Fibroblast of skin of right quadriceps (primary cell): ENCODE measurements at regions not wholly inside any gene's neighbourhood (a gene's known extent, or its start where the extent isn't known, plus 50 kb on each side); places are given as distances from the start of the nearest gene placed in this dataset.
"Not testable (repeated sequence)": the region's sequence is repeated elsewhere in the genome, so short reads cannot be mapped to it uniquely, and the experiment has no call there.

Experiments used
- DNase-seq: peaks from one replicate; pipeline ENCODE4 v3.0.0-alpha.2; 2013

DNA sequence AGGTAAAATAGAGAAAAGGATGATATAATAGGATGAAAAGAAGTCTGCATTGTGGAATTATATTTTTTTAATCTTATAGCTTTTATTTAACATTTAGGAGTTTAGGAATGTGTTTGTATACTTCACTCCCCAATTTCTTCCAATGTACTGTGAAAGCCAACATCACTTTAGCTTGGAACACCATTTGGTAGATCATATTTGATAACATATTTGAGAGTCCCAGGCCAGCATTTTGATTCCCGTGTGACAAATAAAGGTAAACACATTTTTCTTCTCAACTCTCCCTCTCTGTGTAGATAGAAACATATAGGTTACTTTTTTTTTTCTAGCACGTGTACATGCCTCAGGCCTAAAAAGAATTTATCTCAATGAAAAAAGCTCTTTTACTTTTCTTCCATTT is 1551.3 kb downstream of the CDH8 start:
- DNase-seq, result no peak

DNA sequence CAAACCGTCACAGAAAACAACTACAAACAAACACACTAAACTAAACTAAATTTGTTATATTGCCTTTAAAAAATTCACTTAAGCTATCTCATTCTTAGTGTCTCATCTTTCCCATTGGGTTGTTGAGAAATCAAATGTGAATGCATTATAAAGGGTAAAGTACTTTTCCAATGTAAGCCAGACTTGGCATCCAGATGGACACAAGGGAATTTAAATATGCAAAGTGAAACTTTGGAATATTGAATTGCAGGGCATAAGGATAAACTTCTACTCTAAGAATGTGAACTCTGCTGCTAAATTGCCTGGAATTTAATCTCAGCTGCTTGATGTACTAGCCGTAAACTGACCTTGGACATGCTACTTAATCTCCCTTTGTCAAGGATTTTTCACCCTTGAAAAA is 1554.6 kb downstream of the CDH8 start:
- DNase-seq, result peak; percentile 7

DNA sequence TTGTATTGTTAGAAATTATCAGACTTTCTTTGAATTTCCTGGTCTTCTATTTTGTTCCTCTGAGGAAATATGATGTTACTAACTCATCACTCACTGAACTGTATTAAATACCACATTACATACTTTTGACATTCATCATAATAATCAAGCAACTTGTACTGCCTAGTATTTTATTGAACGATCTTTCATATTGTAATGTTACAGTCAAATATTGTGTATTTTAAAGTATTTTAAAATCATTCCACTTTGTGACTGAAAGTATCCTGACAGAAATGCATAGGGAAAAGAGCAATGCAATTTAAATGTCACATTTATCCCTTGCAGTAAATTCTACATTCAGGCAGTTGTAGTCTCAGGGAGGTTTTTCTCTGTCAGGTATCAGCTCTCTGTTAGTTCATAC is 1557.4 kb downstream of the CDH8 start:
- DNase-seq, result no peak

DNA sequence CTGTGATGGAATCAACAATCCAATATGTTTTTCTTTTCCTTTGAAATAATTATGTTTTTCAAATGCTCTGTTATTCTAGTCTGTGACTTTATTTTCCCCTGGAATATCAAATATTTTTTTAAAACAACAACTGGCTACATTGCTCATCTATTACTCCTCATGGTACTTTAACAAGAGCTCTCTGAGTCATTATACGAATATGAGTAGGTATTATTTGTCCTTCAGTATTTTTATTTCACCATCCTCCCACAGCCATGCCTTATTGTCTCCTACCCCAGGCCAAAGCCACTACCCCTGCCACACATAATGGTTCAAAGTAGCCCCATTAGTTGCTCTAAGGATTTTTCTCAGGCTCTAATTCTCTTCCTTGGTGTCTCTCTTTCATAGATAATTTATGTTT is 1572.3 kb downstream of the CDH8 start:
- no peak for DNase-seq

DNA sequence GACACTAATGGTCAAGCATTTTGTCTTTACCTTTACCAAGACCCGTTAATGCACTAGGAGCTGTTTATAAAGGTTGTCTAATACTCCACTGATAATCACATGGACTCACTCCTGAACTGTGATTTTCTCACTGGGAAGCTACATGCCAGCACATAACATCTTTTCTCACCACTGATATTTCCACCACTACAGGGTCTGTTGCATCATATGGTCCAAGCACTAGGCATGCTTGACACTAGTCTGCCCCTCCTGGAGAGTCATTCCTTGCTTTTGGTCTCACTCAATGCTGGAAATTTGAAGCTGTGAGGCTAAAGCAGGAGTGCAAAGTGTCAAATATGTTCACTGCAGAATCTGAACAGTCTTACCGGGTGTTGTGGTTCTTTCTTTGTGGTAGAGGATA is 1576.8 kb downstream of the CDH8 start:
- DNase-seq, result peak; percentile 28

DNA sequence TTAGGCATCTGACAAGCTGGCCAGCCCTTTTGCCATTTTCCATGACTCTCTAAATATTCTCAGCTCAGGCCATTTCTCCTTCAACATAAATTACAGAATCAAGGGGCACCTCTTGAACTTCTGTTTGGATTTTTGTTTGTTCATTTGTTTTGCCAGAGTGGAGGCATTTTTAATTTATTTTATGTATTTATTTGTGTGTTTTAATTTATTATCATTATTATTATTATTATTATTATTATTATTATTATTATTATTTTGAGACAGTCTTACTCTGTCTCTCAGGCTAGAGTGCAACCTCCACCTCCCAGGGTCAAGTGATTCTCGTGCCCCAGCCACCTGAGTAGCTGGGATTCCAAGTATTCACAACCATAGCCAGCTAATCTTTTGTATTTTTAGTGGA is 1578.0 kb downstream of the CDH8 start:
- DNase-seq, result no peak

DNA sequence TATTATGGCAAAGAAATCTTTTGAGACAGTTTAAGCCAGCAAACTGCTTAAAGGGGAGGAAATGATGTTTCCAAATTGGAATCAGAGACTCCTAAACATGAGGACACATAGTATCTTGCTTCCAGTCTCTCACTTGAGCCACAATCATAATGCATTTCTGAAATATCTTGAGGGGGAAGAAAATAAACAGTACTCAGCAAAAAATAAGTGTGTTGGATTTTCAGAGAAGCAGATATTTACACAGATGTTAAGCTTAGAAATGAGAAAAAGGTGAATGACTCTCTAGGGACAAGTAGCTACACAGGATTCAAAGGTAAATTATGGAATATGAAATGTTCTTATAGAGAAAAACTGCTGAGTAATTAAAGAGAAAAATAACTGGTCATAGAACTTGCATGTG is 1583.6 kb downstream of the CDH8 start:
- DNase-seq, result no peak

DNA sequence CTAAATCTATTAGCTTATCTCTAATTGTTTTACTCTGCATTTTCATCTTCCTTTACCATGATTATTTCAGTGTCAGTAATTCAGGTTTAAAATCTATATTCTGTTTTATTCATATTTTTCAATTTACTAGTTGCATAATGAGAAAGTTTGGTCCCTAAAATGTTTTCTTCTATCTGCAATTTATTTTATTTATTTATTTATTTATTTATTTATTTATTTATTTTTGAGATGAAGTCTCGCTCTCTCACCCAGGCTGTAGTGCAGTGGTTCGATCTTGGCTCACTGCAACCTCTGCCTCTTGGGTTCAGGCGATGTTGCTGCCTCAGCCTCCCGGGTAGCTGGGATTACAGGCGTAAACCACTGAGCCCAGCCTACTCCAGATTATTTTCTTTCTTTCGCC is 1597.3 kb downstream of the CDH8 start:
- no peak for DNase-seq

DNA sequence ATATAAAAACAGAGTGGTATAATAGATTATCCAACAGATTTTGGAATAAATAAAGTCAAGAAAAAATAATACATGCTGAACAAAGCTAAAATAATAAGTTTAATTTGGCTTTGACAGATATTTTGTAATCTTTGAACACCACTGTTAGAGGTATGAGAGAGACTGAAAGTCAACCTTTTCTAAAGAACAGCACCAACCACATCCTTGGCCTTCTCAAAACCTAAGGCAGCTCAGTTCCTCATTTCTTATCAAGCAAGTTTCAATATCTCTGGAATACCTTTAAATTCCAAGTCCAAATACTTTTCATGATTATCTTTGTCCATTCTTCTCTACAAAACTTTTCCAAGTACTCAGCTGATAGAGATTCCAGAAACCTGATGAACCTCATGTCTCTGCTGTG is 1603.8 kb downstream of the CDH8 start:
- no peak for DNase-seq

DNA sequence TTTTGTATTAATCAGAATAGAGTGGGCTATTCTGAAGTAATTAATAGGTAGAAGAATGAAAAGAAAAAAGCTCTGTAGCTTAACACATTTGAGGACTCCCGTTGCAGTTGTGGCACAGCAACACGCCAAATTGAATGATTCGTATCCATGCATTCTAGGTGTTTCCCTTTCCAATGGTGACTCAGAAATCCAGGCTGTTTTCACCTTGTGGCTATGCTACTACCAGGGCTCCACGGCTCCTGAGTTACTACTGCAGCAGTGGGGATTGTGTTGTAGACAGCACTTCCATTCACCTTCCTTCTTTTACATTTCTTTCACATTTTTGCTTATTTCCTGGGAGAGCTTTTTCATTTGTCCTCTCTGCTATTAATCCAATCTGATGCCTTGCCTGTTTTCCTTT is 1616.4 kb downstream of the CDH8 start:
- no peak for DNase-seq

DNA sequence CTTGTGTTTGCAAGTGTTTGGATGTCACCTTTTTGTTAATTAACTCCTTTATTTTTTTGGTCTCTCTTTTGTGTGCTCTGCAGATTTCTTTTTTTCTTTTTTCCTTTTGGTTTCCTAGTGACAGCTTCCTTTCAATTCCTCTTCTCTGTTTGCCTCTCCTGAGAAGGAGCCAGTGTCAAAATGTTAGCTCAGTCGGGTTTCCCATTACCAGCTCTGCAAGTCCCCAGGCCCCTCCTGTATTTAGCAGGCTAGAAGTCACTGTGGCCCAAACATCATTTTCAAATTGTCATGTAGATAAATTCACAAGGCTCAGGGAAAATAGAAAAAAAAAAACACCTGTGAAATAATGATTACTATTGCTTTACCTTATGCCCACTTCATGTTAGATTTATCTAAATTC is 1621.6 kb downstream of the CDH8 start:
- no peak for DNase-seq

DNA sequence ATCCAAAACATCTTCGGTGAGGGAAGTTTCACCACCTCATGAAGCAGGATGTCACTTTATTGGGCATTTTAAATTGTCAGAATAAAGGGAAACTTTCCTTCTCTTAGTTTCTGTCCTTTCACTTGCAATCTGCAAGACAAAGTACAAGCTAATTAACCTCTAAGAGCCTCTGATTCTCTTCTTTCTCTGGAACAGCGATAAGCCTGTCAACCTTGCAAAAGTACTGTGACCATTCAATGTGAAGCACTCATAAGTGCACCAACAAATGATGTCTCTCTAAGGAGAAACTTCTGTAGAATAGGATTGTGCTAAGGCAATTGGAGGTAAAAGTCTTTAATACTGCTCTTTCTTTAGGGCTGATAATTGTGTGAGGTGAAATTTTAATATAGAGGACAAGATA is 1622.3 kb downstream of the CDH8 start:
- no peak for DNase-seq

DNA sequence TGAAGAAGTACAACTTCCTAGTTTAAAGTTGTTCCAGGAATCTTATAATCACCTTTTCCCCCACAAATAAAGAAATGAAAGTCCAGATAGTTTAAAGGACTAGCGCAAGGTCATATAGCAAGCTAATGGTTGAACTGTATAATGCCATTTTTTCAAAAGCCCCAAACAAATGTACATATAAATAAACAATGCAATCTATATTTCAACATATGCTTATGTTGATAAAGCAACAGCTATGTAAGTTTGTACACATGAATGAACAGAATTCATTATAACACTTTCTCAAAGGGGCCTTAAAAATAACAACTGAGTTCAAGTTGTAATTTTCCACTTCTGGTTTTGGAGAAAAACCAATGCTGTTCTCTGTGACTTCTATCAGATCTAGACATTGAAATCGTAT is 1628.6 kb downstream of the CDH8 start:
- DNase-seq, result no peak

DNA sequence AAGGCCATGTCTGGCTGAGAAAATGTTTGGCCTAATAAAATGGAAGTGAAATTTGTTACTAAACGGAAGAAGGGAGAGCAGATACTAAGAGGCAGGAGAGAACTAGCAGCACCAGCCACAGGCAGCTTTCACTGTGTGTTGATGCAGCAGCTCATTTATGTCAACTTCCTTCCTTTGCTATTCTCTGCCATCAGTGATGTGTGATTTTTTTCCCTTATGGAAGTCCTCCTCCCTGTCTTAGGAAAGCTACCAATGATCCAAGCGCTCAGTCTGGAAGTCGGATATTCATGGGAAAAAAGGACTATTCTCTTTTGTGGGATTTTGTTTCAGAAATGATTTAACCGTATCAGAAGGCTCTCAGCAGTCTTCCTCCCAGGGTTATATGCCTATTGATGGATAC is 1629.2 kb downstream of the CDH8 start:
- DNase-seq, result no peak

DNA sequence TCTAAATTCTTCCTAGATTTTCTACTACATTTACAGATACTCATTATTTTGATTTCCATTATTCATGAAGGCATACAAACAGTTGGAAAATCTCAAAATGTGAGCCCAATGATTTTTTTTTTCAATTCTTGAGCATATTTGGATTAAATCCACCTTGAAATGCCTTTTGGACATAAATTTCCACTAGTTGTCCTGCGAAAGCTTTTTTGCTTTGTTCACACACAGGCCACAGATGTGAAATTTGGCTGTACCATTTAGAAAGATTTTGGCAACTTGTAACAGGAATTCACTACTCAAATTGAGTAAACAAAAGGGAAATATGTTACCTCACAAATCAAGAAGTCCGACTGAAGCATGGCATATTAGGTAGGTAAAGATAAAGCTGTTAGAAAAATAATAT is 1631.0 kb downstream of the CDH8 start:
- no peak for DNase-seq

DNA sequence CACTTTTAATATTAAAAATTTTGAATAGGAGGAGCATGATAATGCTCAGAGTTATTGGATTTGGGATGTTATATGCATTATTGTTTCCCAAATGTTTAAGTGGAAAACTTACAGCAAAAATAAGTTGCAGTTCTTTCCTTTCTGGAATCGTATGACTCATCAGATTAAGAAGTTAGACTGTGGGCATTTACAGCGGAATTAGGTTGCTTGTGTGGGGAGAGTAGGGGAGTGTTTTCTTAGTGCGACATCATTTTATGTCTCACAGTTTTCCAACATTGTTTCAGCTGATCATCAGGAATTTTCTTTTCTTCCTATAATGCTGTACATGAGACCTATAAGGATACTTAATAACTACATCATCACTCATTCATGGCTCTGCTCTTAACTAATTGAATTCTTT is 1631.8 kb downstream of the CDH8 start:
- DNase-seq, result peak; percentile 15

DNA sequence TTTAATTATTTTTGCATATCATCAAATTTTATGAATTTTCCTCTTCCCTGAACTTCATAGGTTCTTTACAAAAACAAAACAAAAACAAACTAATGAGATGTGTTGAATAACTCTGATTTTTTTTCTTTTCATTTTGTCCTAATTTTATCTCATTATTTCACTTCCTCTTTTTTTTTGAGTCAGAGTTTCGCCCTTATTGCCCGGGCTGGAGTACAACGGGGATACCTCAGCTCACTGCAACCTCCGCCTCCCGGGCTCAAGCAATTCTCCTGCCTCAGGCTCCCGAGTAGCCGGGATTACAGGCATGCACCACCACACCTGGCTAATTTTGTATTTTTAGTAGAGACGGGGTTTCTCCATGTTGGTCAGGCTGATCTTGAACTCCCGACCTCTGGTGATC is 1633.3 kb downstream of the CDH8 start:
- not testable (repeated sequence) for DNase-seq

DNA sequence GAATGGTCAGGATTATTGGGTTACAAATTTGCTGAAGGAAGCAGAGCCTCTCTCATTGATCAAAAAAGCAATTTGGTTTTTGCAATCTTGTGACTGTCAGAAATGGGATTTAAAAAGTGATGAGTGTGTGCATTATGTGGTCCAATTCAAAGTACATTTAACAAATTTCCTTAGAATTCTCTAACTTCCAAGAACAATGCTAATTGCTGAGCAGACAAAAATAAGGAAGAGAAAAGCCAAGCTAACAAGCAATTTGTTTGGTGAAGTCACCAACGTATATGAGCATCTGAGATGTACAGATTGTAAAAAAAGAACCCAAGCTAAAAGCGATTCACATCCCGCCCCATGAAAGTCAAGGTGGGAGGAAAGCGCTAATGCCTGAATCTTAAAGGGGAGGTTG is 1643.9 kb downstream of the CDH8 start:
- no peak for DNase-seq

DNA sequence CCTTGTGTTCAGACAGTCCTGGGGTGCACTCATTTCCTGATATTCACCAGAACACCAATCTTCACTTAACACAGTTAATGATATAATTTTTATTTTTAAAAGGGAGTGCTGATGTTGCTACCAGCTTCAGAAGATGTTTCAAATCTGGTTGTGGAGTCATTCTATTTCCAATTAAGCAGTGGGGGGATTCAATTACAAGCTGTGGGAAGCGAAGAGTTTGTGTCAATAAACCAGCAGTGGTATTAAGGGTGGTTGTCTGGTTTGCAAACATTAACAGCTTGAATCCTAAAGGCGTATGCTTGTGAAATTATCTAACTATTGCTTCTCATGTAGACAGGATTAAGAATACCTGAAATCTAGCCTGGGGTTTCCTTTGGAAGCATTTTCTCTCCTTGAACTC is 1637.5 kb upstream of the GOT2 start:
- no peak for DNase-seq

DNA sequence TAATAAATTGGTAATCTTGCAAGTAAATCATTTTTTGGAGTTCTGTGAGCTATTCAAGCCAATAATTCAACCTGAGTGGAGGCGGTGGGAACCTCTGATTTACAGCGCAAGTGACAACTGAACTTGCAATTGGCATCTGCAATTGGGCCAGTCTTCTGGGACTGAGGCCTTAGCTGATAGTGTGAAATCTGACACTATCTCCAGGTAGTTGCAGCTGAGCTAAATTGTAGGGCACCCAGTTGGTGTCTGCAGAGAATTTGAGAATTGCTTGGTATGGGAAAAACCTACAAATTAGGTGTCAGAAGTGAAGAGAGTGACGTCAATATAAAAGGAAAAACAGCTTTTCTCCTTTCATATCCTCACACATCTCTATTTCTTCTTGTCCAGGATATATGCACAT is 1633.6 kb upstream of the GOT2 start:
- no peak for DNase-seq

DNA sequence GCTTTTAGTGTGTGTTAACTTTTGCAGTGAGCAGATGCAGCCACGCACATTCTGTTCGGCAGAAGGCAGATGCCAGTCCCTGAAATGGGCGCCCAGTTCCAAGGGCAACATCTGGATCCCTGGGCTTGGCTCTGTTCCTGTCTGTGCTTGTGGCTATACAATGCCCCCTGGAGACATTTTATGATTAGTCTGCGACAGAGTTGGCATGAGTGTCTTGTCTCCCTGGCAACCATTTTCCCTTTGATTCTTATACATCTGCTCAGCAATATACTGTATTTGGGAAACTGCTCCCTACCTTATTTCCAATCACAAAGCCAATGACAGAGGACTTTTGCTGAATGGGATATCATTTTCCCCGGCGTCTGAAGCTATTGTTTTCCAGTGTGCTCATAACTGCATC is 1629.5 kb upstream of the GOT2 start:
- no peak for DNase-seq

DNA sequence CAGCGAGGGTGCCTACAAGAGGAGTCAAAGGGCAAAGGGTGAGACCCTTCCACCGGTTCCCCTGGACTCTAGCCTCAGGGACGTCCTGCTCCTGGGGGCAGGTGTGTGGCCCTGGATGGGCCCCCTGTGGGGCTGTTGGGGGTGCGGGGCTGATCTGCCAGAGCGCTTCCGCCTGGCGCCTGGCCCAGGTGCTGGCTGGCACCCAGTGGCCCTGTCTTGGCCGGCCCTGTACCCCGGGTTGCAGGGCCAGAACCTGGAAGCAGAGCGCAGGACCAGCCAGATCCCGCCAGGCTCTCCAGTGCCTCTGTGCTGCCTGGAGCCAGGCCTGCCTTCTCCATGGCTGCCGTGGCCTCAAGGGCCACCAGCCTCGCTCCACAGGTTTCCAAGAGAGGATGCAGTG is 1625.8 kb upstream of the GOT2 start:
- not testable (repeated sequence) for DNase-seq

DNA sequence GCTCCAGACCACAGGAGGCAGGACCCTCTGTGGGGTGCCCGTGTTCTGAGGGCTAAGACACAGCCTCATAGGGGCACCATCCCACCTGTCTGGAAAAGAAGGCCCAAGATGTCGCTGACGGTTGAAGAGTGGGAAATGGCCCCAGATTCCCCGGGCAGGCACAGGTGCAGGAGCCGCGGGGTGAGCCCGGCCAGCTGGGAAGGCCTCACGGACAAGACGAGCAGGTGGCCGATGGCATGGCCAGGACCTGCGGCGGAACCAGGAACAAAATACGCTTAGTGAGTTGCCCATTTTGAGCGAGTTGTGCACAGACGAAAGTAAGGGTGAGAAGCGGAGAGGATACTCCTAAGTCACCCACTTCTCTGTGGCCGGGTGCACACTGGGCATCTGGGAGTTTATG is 1625.3 kb upstream of the GOT2 start:
- DNase-seq, result not testable (repeated sequence)

DNA sequence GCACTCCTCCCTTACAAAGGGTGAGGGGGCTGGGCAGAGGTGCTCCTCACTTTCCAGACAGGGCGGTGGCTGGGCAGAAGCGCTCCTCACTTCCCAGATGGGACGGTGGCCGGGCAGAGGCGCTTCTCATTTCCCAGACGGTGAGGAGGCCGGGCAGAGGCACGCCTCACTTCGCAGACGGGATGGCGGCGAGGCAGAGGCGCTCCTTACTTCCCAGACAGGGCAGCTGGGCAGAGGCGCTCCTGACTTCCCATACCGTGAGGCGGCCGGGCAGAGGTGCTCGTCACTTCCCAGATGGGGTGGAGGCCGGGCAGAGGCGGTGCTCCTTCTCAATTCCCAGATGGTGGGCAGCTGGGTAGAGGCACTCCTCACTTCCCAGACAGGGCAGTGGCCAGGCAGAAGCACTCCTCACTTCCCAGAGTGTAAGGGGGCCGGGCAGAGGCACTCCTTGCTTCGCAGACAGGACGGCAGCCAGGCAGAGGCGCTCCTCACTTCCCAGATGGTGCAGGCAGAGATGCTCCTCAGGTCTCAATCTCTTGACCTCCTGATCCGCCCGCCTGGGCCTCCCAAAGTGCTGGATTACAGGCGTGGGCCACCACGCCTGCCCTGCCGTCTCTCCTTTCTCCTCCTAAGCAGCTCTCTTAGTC is 1623.9 kb upstream of the GOT2 start:
- DNase-seq, result not testable (repeated sequence)

DNA sequence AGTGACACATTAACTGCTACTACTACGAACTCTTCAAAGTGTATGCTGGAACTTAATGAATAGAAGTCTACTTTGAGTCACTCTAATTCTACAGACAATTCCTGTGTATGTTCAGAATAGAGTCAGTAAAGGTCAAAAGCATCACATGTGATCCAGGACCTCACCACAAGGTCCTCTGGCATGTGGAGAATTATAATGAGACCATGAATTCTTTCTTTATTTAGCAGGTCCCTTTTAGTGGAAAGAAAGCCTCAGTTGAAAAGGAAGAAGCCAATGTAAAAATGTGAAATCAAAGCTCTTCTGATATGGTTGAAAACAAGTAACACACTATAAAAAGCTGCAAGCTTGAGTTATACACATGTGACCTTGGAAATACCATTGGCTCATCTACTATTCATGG is 1612.1 kb upstream of the GOT2 start:
- DNase-seq, result no peak

DNA sequence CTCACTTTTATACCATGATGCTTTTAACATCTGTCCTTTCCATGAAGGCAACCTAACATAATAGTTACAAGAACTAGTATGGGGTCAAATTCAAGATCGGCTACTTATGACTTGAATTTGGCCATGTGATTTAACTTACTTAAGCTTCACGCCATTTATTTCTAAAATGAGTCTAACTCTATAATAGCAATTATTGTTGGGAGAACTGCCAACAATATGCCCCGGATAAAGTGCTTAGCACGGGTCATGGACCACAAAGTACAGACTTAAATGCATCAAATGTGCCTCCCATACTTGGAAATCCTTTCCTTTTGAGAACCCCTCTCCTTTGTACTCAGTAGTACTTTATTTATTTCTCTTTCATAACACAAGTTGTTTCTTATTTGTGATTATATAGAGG is 1603.6 kb upstream of the GOT2 start:
- DNase-seq, result no peak
